Stimulated activated memory B cell treated with anti-CD40 and anti-IgM and Interleukin-4, amounts not matched to agents 10 μg/mL and 1 μg/mL and 100 μg/mL, for 72 hours (primary cell): ENCODE measurements at regions not wholly inside any gene's neighbourhood (a gene's known extent, or its start where the extent isn't known, plus 50 kb on each side); places are given as distances from the start of the nearest gene placed in this dataset.

ENCODE experiments used
- ATAC-seq: fragments of 150-1000 bp; cut with Tn5 transposase; 2 replicates; pipeline ENCODE4 v1.10.0; 2021
- H3K27ac Mint-ChIP-seq: one replicate; pipeline ENCODE4 v1.8.0; 2022; ENCODE audit warnings: mild to moderate bottlenecking, mixed read lengths
- H3K27me3 Mint-ChIP-seq: one replicate; pipeline ENCODE4 v1.8.0; 2022; ENCODE audit warnings: mixed read lengths
- H3K36me3 Mint-ChIP-seq: one replicate; pipeline ENCODE4 v1.8.0; 2022; ENCODE audit warnings: mixed read lengths
- H3K4me1 Mint-ChIP-seq: one replicate; pipeline ENCODE4 v1.8.0; 2022; ENCODE audit warnings: mixed read lengths
- H3K4me3 Mint-ChIP-seq: one replicate; pipeline ENCODE4 v1.8.0; 2022; ENCODE audit warnings: mild to moderate bottlenecking, moderate library complexity, mixed read lengths
- H3K9me3 Mint-ChIP-seq: one replicate; pipeline ENCODE4 v1.8.0; 2022; ENCODE audit warnings: mixed read lengths

DNA sequence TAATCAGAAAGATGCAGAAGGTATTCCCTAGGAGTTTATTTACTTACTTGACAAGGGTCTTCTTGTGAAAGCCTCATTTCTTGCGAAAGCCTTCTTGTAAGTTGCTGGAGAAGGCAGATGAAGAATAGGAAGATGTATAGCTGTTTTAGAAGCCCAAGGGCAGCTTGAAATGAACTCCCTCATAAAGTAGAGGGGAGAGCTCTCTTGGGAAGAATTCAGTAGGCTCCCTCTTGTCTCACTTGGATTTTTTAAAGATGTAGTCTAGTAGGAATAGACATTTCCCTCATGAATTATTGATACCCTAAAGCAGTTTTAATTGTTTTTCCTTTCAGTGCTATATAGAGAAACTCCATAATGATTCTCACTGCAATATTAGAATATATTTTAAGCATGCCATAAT lies 639.2 kb upstream of the CXADR start:
- Mint-ChIP-seq H3K27ac (no peak overlapping the region), H3K9me3 (no peaks in the 10 kb centered on the region), H3K27me3 (no peaks in the 10 kb centered on the region), H3K4me3 (no peak overlapping the region), H3K36me3 (no peaks in the 10 kb centered on the region), H3K4me1 (no peaks in the 10 kb centered on the region)
- no peak for ATAC-seq

DNA sequence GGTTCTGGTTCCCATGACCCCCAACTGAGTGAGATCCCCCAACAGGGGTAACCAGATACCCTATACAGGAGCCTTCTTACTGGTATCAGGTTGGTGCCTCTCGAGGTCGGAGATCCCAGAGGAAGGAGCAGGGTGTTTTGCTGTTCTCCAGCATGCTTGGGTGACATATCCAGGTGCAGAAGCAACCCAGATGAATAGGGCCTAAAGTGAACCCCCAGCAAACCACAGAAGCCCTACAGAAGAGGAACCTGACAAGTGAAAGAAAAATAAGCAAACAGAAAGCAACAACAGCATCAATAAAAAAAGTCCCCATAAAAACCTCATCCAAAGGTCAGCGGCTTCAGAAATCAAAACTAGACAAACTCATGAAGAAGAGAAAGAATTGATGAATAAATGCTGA lies 633.4 kb upstream of the CXADR start:
- H3K27me3 Mint-ChIP-seq: no peaks in the 10 kb centered on the region
- no peaks in the 10 kb centered on the region for H3K4me1 Mint-ChIP-seq
- H3K4me3 Mint-ChIP-seq: no peak overlapping the region

DNA sequence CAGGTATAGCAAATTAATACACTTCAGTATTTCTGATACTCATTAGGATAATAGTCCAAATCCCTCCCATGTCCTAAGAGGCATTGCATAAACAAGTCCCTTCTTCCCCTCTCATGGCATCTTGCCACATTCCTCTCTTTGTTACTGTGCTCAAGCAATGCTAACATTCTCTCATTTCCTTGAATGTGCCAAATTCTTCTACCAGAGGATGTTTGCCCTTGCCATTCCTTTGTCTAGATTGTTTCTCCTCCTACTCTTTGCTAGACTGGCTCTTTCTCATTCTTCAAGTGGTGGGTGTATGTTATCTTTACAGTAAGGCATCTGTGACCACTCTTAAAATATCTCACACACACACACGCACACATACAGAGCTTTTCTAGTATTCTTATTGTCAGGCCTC lies 621.0 kb upstream of the CXADR start:
- no peaks in the 10 kb centered on the region for H3K36me3 Mint-ChIP-seq
- H3K9me3 Mint-ChIP-seq: peaks cover 8% of the 10 kb centered on the region
- no peak overlapping the region for H3K27ac Mint-ChIP-seq
- no peaks in the 10 kb centered on the region for H3K4me1 Mint-ChIP-seq
- H3K27me3 Mint-ChIP-seq: no peaks in the 10 kb centered on the region
- ATAC-seq: no peak
- H3K4me3 Mint-ChIP-seq: no peak overlapping the region

More for the DNA sequence above, 633.4 kb upstream of the CXADR start:
- Mint-ChIP-seq H3K27ac (no peak overlapping the region), H3K36me3 (no peaks in the 10 kb centered on the region), H3K9me3 (peaks cover 12% of the 10 kb centered on the region)
- no peak for ATAC-seq

DNA sequence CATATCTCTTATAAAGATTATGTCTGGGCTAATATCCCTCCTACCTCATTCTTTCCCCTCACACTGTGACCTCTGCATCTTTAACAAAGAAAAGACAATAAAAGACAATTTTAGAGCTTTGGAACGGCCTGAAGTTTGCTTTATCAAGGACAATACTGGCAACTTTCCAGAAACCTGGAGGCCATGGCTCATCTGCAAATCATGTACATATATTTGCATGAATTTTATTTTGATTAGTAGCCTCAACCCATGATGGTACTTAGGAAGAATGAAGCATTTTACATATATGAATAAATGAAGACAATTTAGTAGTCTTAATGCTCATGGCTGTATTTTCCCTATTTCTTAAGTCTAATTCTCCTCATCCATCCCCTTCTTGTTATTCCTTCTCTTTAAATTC lies 612.2 kb upstream of the CXADR start:
- Mint-ChIP-seq H3K4me1 (no peaks in the 10 kb centered on the region), H3K27me3 (no peaks in the 10 kb centered on the region), H3K36me3 (no peaks in the 10 kb centered on the region), H3K27ac (no peak overlapping the region), H3K4me3 (no peak overlapping the region), H3K9me3 (peaks cover 5% of the 10 kb centered on the region)
- ATAC-seq: no peak

DNA sequence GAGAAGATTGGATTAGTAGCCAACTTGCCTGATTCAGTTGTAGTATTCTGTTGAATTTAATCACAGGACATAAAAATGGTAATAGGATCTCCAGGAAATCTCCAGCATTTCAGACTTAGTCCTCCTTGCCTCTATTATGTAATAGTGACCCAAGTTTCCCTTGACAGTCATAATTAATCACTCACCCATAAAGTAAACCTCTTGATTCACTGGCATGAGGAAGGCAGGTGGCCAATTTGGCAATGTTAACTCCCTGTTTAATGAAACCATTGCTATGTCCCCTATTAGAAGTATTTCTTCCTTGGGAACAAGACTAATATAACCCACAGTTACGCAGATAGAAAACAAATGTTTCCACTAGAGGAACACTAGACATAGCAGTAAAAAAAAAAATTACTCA lies 604.8 kb upstream of the CXADR start:
- no peaks in the 10 kb centered on the region for H3K36me3 Mint-ChIP-seq
- H3K27me3 Mint-ChIP-seq: no peaks in the 10 kb centered on the region
- H3K9me3 Mint-ChIP-seq: peaks cover 7% of the 10 kb centered on the region
- no peak for ATAC-seq
- no peaks in the 10 kb centered on the region for H3K4me1 Mint-ChIP-seq
- H3K27ac Mint-ChIP-seq: no peak overlapping the region
- no peak overlapping the region for H3K4me3 Mint-ChIP-seq

DNA sequence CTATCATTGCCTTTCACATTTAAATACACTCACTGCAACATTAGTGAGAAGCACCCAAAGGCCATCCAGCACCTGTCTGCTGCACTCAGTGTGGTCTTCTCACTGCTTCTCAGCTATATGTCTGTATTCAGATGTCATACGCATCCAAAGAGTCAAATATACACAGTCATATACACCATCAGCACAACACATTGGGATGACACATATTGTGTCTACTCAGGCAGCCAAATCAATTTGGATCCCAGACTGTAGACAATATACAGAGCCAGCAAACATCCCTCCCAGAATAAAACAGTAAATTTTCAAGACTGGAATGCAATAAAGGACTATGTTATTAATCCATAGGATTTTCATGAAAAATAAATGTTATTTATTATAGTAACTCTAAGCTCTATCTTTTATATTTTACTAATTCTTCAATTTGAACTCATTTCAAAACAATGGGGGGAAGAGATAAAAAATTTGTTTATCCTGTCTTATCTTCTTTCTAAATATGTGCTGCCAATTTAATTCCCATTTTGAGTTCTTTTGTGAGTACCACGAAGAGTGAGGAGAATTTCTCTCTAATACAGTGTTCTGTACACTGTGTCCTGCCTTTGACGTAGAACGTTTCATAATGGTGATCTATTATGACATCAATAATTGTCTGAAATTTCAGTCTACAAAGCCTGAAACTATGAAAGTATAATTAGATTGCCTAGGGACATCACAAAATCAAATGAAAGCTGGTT lies 602.2 kb upstream of the CXADR start:
- Mint-ChIP-seq H3K4me3 (no peak overlapping the region), H3K36me3 (no peaks in the 10 kb centered on the region), H3K27ac (no peak overlapping the region), H3K4me1 (no peaks in the 10 kb centered on the region), H3K27me3 (no peaks in the 10 kb centered on the region), H3K9me3 (peaks cover 8% of the 10 kb centered on the region)
- ATAC-seq: no peak

DNA sequence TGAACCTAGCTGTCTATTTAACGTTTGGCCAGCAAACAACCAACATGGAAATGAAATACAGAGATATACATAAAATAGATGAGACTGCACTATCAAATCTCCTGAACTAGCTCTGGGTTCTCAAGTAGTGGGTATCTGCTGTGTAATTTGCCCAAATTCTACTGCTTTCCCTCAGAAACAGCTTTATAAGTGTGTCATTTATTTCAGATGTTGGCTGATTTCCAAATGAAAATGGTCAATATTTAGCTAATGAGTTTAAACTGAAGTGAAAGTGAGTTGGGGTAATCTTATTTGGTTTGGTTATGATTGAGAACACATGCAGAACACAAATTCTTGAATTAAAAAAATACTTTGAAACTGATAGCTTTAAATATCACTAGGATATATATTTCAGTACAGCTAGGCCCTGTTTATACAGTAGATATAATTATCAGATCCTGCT lies 601.7 kb upstream of the CXADR start:
- no peak overlapping the region for H3K27ac Mint-ChIP-seq
- H3K9me3 Mint-ChIP-seq: peaks cover 9% of the 10 kb centered on the region
- no peaks in the 10 kb centered on the region for H3K36me3 Mint-ChIP-seq
- no peak overlapping the region for H3K4me3 Mint-ChIP-seq
- H3K27me3 Mint-ChIP-seq: no peaks in the 10 kb centered on the region
- no peak for ATAC-seq
- H3K4me1 Mint-ChIP-seq: no peaks in the 10 kb centered on the region

DNA sequence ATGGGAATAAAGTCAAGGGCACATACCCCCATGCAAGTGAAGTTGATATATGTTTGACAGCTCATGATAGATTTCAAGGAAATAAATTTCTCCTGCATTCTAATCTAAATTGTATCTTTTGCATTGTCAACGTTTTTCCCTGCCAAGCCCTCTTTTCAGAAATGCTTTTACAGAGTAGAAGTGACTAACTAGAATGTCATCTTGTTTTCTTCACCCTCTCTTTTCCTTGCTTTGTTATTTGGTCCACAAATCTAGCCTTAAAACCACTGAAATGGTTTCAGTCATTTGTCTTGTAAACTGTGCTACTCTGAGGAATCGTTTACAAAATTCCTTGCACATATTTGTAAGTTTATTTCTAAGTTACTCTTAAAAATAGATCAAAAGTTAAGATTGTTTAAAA lies 600.8 kb upstream of the CXADR start:
- H3K27ac Mint-ChIP-seq: no peak overlapping the region
- no peak overlapping the region for H3K4me3 Mint-ChIP-seq
- H3K9me3 Mint-ChIP-seq: peaks cover 9% of the 10 kb centered on the region
- no peak for ATAC-seq
- H3K4me1 Mint-ChIP-seq: no peaks in the 10 kb centered on the region
- H3K27me3 Mint-ChIP-seq: no peaks in the 10 kb centered on the region
- H3K36me3 Mint-ChIP-seq: no peaks in the 10 kb centered on the region

DNA sequence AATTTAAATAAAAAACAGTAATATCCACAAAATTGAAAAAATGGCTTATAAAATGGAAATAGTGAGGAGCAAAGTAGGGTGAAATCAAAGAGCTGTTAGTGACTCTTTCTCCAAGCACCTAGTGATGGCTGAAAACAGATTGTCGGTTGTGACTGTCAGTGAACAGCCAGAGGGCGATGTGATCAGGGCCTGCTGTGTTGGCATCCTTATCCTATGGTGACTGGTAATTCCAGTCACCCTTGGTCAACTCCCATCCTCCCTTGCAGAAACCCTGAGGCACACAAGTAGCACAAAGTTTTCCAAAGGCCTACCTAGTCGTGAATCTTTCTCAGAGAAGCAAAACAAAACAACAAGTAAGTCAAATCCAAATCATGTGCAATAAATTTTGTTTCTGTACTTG lies 599.8 kb upstream of the CXADR start:
- no peak for ATAC-seq
- Mint-ChIP-seq H3K27ac (no peak overlapping the region), H3K27me3 (no peaks in the 10 kb centered on the region), H3K4me1 (no peaks in the 10 kb centered on the region), H3K4me3 (no peak overlapping the region), H3K36me3 (no peaks in the 10 kb centered on the region), H3K9me3 (peaks cover 6% of the 10 kb centered on the region)

DNA sequence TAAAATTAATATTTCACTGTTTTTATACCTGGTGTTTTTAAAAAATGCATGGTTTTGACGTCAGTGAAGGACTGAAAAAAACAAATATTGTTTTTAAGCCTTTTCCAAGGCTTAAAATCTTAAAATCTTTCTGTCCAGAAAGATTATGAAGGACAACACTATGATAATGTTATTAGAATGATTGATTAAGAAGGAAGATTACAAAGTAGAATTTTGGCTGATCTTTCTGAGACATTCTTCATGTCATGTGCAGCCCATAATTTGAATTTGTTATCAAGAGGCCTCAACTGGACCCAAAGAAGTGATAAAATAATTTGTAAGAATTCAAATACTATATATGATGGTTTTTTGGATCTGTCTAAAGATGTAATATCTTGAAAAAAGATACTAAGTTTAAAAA lies 584.4 kb upstream of the CXADR start:
- Mint-ChIP-seq H3K27ac (no peak overlapping the region), H3K9me3 (peaks cover 3% of the 10 kb centered on the region), H3K4me1 (no peaks in the 10 kb centered on the region), H3K4me3 (no peak overlapping the region), H3K36me3 (no peaks in the 10 kb centered on the region), H3K27me3 (no peaks in the 10 kb centered on the region)
- no peak for ATAC-seq

DNA sequence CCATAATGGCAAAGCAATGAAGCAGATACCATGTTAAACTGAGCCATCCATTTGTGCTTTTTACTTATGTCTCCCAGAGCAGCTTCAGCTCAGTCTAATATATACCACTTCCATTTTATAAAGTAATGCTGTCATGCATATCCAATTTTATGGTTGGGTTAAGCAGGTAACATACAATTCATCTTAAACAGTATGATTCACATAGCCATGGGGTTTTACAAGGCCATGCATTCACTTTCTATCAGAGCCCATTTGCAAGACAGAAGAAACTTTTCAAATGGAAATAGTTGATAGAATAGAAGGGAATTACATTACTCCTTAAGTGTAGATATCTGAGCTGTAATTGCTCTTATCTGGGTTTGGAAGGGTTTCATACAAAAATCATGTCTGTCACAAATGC lies 580.5 kb upstream of the CXADR start:
- Mint-ChIP-seq H3K27me3 (no peaks in the 10 kb centered on the region), H3K36me3 (no peaks in the 10 kb centered on the region), H3K4me1 (no peaks in the 10 kb centered on the region), H3K27ac (no peak overlapping the region), H3K9me3 (peaks cover 8% of the 10 kb centered on the region), H3K4me3 (no peak overlapping the region)
- no peak for ATAC-seq

DNA sequence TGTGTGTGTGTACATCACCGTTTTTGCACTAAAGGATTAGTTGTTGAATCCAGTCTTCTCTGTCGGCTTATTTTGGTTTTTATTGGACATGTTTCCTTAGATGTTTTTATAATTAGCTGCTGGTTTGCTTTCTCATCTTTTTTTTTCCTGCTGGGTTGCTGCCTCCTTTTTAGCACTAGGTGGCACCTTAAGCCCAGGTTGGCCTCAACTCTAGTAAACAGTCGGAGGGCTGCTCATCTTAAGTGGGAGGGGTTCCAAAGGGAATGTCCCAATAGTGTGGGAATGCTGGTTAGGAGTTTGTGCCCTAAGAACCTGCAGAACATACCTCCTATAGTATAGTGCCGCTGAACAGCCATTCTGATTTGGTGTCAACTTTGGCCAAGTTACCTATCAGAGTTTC lies 570.1 kb upstream of the CXADR start:
- Mint-ChIP-seq H3K4me1 (no peaks in the 10 kb centered on the region), H3K27ac (no peak overlapping the region), H3K27me3 (no peaks in the 10 kb centered on the region), H3K36me3 (no peaks in the 10 kb centered on the region), H3K4me3 (no peak overlapping the region), H3K9me3 (peaks cover 30% of the 10 kb centered on the region)
- ATAC-seq: no peak

DNA sequence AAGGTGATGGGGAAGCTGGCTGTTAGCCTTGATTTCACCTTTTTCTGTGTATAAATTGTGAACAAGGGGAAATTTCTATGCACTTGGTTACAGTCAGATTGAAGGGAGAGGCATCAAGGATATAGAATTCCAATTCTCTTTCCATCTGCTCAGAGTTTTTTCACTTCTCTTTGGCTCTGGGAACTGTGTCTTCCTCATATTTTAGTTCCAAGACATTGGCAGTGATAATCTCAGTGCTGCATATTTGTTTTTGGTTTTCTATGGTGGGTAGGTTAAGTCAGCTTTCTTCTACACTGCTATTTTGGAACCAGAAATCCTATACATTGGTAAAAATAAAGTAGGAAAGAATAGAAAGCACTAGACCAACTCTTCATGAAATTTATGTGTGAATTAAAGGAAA lies 569.6 kb upstream of the CXADR start:
- no peaks in the 10 kb centered on the region for H3K27me3 Mint-ChIP-seq
- no peak overlapping the region for H3K27ac Mint-ChIP-seq
- H3K9me3 Mint-ChIP-seq: peaks cover 33% of the 10 kb centered on the region
- no peaks in the 10 kb centered on the region for H3K4me1 Mint-ChIP-seq
- no peak for ATAC-seq
- H3K4me3 Mint-ChIP-seq: no peak overlapping the region
- H3K36me3 Mint-ChIP-seq: no peaks in the 10 kb centered on the region

DNA sequence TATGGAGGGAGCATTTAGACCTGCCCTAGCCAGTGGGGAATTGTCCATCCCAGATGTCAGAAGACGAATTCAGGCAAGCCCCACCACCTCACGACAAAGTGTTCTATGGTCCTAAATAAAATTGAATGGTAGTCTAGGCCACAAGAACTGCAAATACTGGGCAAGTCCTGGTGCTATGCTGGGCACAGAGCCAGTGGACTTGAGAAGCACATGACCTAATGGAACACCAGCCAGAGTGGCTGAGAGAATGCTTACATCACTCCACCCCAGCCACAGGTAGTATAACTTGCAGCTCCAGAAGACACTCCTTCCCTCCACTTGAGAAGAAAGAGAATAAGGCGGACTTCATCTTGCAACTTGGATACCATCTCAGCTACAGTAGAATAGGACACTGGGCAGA lies 567.3 kb upstream of the CXADR start:
- peaks cover 28% of the 10 kb centered on the region for H3K9me3 Mint-ChIP-seq

DNA sequence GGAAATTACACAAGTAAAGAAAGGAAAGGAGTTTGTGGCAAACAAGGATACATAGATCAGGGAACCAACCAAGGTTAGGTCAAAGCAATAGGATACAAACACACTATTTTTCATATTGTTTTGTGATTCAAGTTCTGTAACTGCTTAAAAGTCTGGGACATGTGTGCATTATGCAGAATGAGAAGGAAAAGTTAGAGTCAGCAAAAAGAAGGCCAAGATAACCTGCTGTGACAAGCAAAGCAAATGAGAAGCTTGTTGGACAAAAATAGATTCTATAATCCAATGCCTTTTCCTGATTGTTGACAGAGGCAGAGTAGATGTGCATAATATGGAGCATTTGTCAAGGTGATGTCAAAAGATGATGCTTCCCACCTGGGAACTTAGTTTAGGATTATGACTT lies 556.0 kb upstream of the CXADR start:
- Mint-ChIP-seq H3K4me1 (no peaks in the 10 kb centered on the region), H3K27ac (no peak overlapping the region), H3K9me3 (peaks cover 15% of the 10 kb centered on the region), H3K4me3 (no peak overlapping the region), H3K27me3 (no peaks in the 10 kb centered on the region), H3K36me3 (no peaks in the 10 kb centered on the region)
- no peak for ATAC-seq

More for the DNA sequence above, 567.3 kb upstream of the CXADR start:
- no peak overlapping the region for H3K4me3 Mint-ChIP-seq
- H3K27me3 Mint-ChIP-seq: no peaks in the 10 kb centered on the region
- no peak for ATAC-seq
- H3K36me3 Mint-ChIP-seq: no peaks in the 10 kb centered on the region
- no peaks in the 10 kb centered on the region for H3K4me1 Mint-ChIP-seq
- no peak overlapping the region for H3K27ac Mint-ChIP-seq

DNA sequence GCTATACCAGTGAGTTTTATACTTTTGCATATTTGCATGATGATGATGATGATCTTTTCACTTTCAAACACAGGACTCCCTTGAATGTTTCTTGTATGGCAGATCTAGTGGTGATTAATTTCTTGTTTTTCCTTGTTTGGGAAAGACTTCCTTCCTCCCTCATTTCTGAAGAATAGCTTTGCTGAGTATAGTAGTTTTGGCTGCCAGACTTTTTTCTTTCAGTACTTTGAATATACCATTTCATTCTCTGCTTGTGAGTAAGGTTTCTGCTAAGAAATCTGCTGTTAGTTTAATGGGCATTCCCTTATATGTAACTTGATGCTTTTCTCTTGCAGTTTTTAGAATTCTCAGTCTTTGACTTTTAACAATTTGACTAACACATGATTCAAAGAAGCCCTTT lies 547.4 kb upstream of the CXADR start:
- peaks cover 6% of the 10 kb centered on the region for H3K9me3 Mint-ChIP-seq
- ATAC-seq: no peak
- H3K36me3 Mint-ChIP-seq: no peaks in the 10 kb centered on the region
- H3K4me1 Mint-ChIP-seq: no peaks in the 10 kb centered on the region
- H3K27ac Mint-ChIP-seq: no peak overlapping the region
- H3K4me3 Mint-ChIP-seq: no peak overlapping the region
- no peaks in the 10 kb centered on the region for H3K27me3 Mint-ChIP-seq

DNA sequence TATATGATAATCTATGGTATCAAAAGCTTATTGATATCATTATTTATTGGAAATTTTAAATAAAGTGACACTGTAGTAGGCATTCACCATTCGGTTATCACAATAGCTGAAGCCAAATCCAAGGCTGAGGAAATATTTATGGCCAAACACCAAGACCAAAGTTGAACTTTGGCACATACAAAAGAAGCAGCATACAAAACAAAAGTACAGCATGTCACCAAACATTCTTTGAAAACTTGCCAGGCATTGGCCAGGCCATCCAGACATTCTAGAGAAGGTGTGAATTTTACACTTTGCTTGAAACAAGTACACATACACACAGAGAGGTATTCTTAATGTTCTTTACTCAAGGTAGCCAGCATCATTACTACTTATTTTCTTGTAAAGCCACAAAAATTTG lies 544.4 kb upstream of the CXADR start:
- peaks cover 3% of the 10 kb centered on the region for H3K9me3 Mint-ChIP-seq
- no peak for ATAC-seq
- no peak overlapping the region for H3K27ac Mint-ChIP-seq
- no peaks in the 10 kb centered on the region for H3K36me3 Mint-ChIP-seq
- H3K27me3 Mint-ChIP-seq: no peaks in the 10 kb centered on the region
- H3K4me3 Mint-ChIP-seq: no peak overlapping the region
- no peaks in the 10 kb centered on the region for H3K4me1 Mint-ChIP-seq
